ENCODE measurements at regions not wholly inside any gene's neighbourhood (a gene's known extent, or its start where the extent isn't known, plus 50 kb on each side); places are given as distances from the start of the nearest gene placed in this dataset.

- TF ChIP-seq CTCF (conservative IDR thresholded peaks at IDR 0.05; ENCODE audit: low read depth, low read length): no peak
- no peak for TF ChIP-seq EZH2 (IDR thresholded peaks at IDR 0.05; ENCODE audit: borderline replicate concordance, low read depth, low read length, poor library complexity, severe bottlenecking)
These were observed 793.0 kb downstream of the OLFM4 start for GRCh38 chr13:53821632-53822031.

Measured in A673 (cell line).